ENCODE measurements at regions not wholly inside any gene's neighbourhood (a gene's known extent, or its start where the extent isn't known, plus 50 kb on each side); places are given as distances from the start of the nearest gene placed in this dataset.

DNA sequence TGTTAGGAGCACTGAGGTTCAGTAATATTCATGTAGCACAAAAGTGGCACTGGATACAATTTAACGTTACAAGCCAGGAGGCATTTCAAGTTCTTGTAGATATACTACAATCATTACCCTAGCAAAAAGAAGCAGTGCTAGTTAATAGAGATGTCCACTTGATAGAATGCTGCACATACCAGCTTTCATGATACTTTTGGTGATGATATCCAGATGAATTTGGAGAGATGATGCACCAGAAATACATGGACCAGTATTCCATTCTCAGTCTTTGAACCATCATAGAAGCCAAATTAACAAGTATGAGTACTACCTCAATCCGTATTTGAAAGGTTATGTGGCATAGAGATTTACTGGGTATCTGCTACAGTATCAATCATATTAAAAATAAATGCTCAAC lies 421.0 kb upstream of the MAGEB18 start:
- no peak overlapping the region for H3K27ac ChIP-seq
- no peak for TF ChIP-seq POLR2A (IDR thresholded peaks at IDR 0.05)
- TF ChIP-seq, protein P1, sequence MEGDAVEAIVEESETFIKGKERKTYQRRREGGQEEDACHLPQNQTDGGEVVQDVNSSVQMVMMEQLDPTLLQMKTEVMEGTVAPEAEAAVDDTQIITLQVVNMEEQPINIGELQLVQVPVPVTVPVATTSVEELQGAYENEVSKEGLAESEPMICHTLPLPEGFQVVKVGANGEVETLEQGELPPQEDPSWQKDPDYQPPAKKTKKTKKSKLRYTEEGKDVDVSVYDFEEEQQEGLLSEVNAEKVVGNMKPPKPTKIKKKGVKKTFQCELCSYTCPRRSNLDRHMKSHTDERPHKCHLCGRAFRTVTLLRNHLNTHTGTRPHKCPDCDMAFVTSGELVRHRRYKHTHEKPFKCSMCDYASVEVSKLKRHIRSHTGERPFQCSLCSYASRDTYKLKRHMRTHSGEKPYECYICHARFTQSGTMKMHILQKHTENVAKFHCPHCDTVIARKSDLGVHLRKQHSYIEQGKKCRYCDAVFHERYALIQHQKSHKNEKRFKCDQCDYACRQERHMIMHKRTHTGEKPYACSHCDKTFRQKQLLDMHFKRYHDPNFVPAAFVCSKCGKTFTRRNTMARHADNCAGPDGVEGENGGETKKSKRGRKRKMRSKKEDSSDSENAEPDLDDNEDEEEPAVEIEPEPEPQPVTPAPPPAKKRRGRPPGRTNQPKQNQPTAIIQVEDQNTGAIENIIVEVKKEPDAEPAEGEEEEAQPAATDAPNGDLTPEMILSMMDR (IDR thresholded peaks at IDR 0.05) = no peak
- H3K36me3 ChIP-seq (ENCODE audit: low read depth, missing control alignments) = no peaks in the 10 kb centered on the region
- H3K9me3 ChIP-seq = no peaks in the 10 kb centered on the region
- no peaks in the 10 kb centered on the region for H3K27me3 ChIP-seq
- no peak for DNase-seq
- H3K4me3 ChIP-seq = no peak overlapping the region
- no peaks in the 10 kb centered on the region for H3K4me1 ChIP-seq
- intact Hi-C loops (cut with DNase I; ENCODE audit: low total_unique reads) = no loop called here
- WGBS, 2 donors = 71 to 100% methylated on average over 2 of the region's 2 CpGs

DNA sequence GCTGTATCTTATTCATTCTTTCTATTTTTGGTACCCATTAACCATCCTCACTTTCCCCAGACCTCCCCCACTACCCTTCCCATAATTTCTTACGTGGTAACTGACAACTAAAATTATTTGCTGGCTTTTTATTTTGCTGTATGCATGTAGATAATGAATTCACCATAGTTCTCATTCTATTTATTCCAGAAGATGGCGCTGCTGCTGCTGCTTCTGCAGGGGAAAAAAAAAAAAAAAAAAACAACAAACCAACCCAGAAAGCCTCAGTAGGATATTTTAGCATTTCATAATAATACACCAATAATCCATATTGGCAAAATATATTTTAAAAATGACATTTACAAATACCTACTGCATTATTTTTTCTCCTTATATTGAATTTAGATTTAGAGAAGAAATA lies 416.6 kb upstream of the MAGEB18 start:
- H3K4me3 ChIP-seq = no peak overlapping the region
- no peaks in the 10 kb centered on the region for H3K27me3 ChIP-seq
- WGBS, 2 donors = 33 to 38% methylated on average over 2 of the region's 2 CpGs
- intact Hi-C loops (cut with DNase I; ENCODE audit: low total_unique reads) = no loop called here
- H3K9me3 ChIP-seq = no peaks in the 10 kb centered on the region
- no peak for DNase-seq
- H3K36me3 ChIP-seq (ENCODE audit: low read depth, missing control alignments) = no peaks in the 10 kb centered on the region
- TF ChIP-seq, protein P1 (IDR thresholded peaks at IDR 0.05) = no peak
- no peak for TF ChIP-seq POLR2A (IDR thresholded peaks at IDR 0.05)
- no peak overlapping the region for H3K27ac ChIP-seq
- H3K4me1 ChIP-seq = no peaks in the 10 kb centered on the region

DNA sequence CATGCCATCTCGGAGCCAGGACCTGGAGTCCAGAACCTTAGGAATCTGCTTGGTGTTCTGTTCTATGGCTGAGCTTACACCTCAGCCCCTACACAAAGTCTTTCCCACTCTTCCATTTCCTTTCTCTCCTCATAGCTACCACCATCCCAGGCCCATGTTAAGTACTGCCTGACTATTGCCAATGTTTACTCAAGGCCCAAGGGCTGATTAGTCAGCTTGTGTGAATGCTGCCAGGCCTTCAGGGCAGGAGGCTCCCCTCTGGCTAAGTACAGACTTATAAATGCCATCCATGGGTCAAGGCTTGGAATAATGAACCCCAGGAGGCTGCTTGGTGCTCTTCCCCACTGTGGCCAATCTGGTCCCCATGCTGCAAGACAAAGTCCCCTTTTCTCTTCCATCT lies 411.6 kb upstream of the MAGEB18 start:
- Histone ChIP-seq H3K9me3 (no peaks in the 10 kb centered on the region), H3K27me3 (no peaks in the 10 kb centered on the region), H3K4me3 (no peak overlapping the region), H3K27ac (no peak overlapping the region), H3K4me1 (no peaks in the 10 kb centered on the region), H3K36me3 (ENCODE audit: low read depth, missing control alignments) (no peaks in the 10 kb centered on the region)
- no peak for DNase-seq
- TF ChIP-seq POLR2A (IDR thresholded peaks at IDR 0.05) = no peak
- TF ChIP-seq, protein P1 (IDR thresholded peaks at IDR 0.05) = no peak
- 100% methylated on average over 1 of the region's 1 CpG for WGBS, 2 donors
- intact Hi-C loops (cut with DNase I; ENCODE audit: low total_unique reads) = no loop called here

DNA sequence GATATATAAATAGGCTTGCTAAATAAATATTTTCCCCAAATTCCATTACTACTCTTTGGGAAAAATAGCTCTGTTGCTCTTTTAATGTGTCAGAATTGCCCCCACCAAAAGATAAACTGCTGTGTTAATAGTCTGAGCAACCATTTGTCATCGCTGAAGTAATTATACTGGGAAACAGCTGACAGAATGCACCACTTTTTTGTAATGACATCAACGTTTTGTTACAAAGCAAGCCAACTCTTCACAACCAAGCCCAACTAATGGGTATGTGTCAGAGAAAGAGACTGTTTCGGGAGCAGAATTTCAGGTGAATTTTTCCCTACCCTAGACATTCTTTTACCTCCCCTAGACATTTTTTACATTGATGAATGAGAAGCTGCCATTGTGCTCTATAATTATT lies 405.0 kb upstream of the MAGEB18 start:
- no peak for DNase-seq
- 60 to 76% methylated on average over 3 of the region's 3 CpGs for WGBS, 2 donors
- no peaks in the 10 kb centered on the region for H3K4me1 ChIP-seq

DNA sequence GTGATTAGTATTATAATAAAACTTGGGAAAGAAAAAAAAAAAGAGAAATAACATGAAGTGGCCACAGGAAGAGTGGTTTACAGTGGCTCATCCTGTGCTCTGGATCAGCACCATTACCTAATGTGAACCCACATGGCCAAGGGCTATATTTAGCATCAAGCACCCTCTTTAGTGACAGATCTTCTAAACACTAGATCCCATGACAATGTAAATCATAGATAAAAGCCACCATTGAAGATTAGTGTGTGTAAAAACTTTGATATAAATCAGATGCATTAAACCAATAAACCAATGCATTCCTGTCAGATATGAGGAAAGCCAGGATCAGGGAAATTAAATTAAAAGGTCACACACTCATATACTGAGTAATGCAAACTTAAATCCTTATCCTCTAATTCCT lies 400.6 kb upstream of the MAGEB18 start:
- intact Hi-C loops (cut with DNase I; ENCODE audit: low total_unique reads) = no loop called here
- Histone ChIP-seq H3K27me3 (no peaks in the 10 kb centered on the region), H3K4me3 (no peak overlapping the region), H3K4me1 (no peaks in the 10 kb centered on the region), H3K36me3 (ENCODE audit: low read depth, missing control alignments) (no peaks in the 10 kb centered on the region), H3K9me3 (no peaks in the 10 kb centered on the region), H3K27ac (no peak overlapping the region)
- TF ChIP-seq POLR2A (IDR thresholded peaks at IDR 0.05) = no peak
- TF ChIP-seq, protein P1 (IDR thresholded peaks at IDR 0.05) = no peak
- no peak for DNase-seq

More for the DNA sequence above, 405.0 kb upstream of the MAGEB18 start:
- Histone ChIP-seq H3K36me3 (ENCODE audit: low read depth, missing control alignments) (no peaks in the 10 kb centered on the region), H3K9me3 (no peaks in the 10 kb centered on the region), H3K27me3 (no peaks in the 10 kb centered on the region), H3K27ac (no peak overlapping the region), H3K4me3 (no peak overlapping the region)
- no peak for TF ChIP-seq POLR2A (IDR thresholded peaks at IDR 0.05)
- TF ChIP-seq, protein P1 (IDR thresholded peaks at IDR 0.05) = no peak
- intact Hi-C loops (cut with DNase I; ENCODE audit: low total_unique reads) = no loop called here

All from testis (tissue), 2 donors.